HEK293 (cell line): ENCODE measurements at regions not wholly inside any gene's neighbourhood (a gene's known extent, or its start where the extent isn't known, plus 50 kb on each side); places are given as distances from the start of the nearest gene placed in this dataset.

ENCODE experiments used
- CTCF ChIA-PET: fragments of 350-600 bp; formaldehyde crosslinking; extraction: SDS; loops from one replicate; lab custom pipeline; 2021; ENCODE audit warnings: antibody characterized with exemption; lab: Yijun Ruan, JAX
- POLR2A ChIA-PET: fragments of 300-600 bp; formaldehyde crosslinking; extraction: SDS; loops from one replicate; lab custom pipeline; 2020; ENCODE audit warnings: antibody characterized with exemption, inconsistent platforms; lab: Yijun Ruan, JAX
- H3K27ac ChIP-seq: fragments of 200-500 bp; sonication (Bioruptor generic); 2 replicates; pipeline ENCODE4 v1.5.1; 2014; ENCODE audit warnings: low read depth, low read length, control low read depth, inconsistent platforms; ENCODE audit errors: extremely low read depth
- H3K36me3 ChIP-seq, 2 experiments: fragments of 200-500 bp in 1 of 2; sonication (Bioruptor generic) in 1 of 2; 1 replicate in 1 of 2; 2 replicates in 1 of 2; pipeline ENCODE4 v1.5.1; 2014 to 2017; ENCODE audit warnings: inconsistent platforms in 2 of 2, low read length in 2 of 2; ENCODE audit not compliant: control insufficient read depth in 2 of 2, insufficient read depth in 1 of 2
- H3K4me1 ChIP-seq: fragments of 200-500 bp; sonication (Bioruptor generic); 2 replicates; pipeline ENCODE4 v1.5.1; 2014; ENCODE audit warnings: mild to moderate bottlenecking, low read length, inconsistent platforms; ENCODE audit not compliant: control insufficient read depth, insufficient read depth
- H3K4me3 ChIP-seq: 2 replicates; pipeline ENCODE4 v1.5.1; 2011; ENCODE audit warnings: low read depth, mild to moderate bottlenecking, control low read depth, low read length, moderate library complexity
- H3K9me3 ChIP-seq: fragments of 200-500 bp; sonication (Bioruptor generic); 2 replicates; pipeline ENCODE4 v1.5.1; 2014; ENCODE audit warnings: low read depth, low read length, inconsistent platforms; ENCODE audit not compliant: control insufficient read depth, insufficient read depth
- GLI2 ChIP-seq: fragments of 450-650 bp; formaldehyde crosslinking; IDR thresholded peaks from 2 replicates; pipeline ENCODE4; 2017; ENCODE audit warnings: missing biosample characterization, missing genetic modification characterization, low read depth, borderline replicate concordance
- IKZF3 ChIP-seq: fragments of 450-650 bp; IDR thresholded peaks from 2 replicates; pipeline ENCODE4 v1.5.0; 2018; ENCODE audit warnings: missing biosample characterization, mild to moderate bottlenecking, missing genetic modification characterization, moderate library complexity
- MEIS1 ChIP-seq: sonication (generic); formaldehyde crosslinking; IDR thresholded peaks from 2 replicates; pipeline ENCODE4 v1.8.1; 2022; ENCODE audit warnings: missing genetic modification reagents, mild to moderate bottlenecking, borderline replicate concordance
- OSR2 ChIP-seq: fragments of 450-650 bp; formaldehyde crosslinking; IDR thresholded peaks from 2 replicates; pipeline ENCODE4 v1.5.1; 2016; ENCODE audit warnings: missing biosample characterization, missing genetic modification characterization
- REST ChIP-seq: fragments of 450-650 bp; formaldehyde crosslinking; IDR thresholded peaks from 2 replicates; pipeline ENCODE4 v1.5.1; 2016; ENCODE audit warnings: missing biosample characterization, missing genetic modification characterization
- SALL2 ChIP-seq: fragments of 450-650 bp; formaldehyde crosslinking; IDR thresholded peaks from 2 replicates; pipeline ENCODE4 v1.5.0; 2017; ENCODE audit warnings: missing biosample characterization, mild to moderate bottlenecking, missing genetic modification characterization, borderline replicate concordance
- ZBTB21 ChIP-seq: fragments of 450-650 bp; formaldehyde crosslinking; IDR thresholded peaks from 2 replicates; pipeline ENCODE4 v1.5.1; 2017; ENCODE audit warnings: missing biosample characterization, missing genetic modification characterization
- ZEB2 ChIP-seq: fragments of 450-650 bp; formaldehyde crosslinking; IDR thresholded peaks from 2 replicates; pipeline ENCODE4 v1.5.1; 2016; ENCODE audit warnings: missing biosample characterization, missing genetic modification characterization
- ZFP41 ChIP-seq: fragments of 450-650 bp; formaldehyde crosslinking; IDR thresholded peaks from 2 replicates; pipeline ENCODE4 v1.5.1; 2016; ENCODE audit warnings: missing biosample characterization, missing genetic modification characterization, borderline replicate concordance
- ZNF211 ChIP-seq: fragments of 450-650 bp; formaldehyde crosslinking; IDR thresholded peaks from 2 replicates; pipeline ENCODE4 v1.5.1; 2016; ENCODE audit warnings: low read depth, missing biosample characterization, missing genetic modification characterization
- ZNF280D ChIP-seq: fragments of 450-650 bp; formaldehyde crosslinking; IDR thresholded peaks from 2 replicates; pipeline ENCODE4 v1.5.1; 2016; ENCODE audit warnings: missing biosample characterization, missing genetic modification characterization
- ZNF350 ChIP-seq: fragments of 450-650 bp; formaldehyde crosslinking; IDR thresholded peaks from 2 replicates; pipeline ENCODE4 v1.5.0; 2017; ENCODE audit warnings: missing biosample characterization, mild to moderate bottlenecking, missing genetic modification characterization
- ZNF398 ChIP-seq: fragments of 450-650 bp; formaldehyde crosslinking; IDR thresholded peaks from 2 replicates; pipeline ENCODE4 v1.5.1; 2017; ENCODE audit warnings: missing biosample characterization, missing genetic modification characterization
- ZNF548 ChIP-seq: fragments of 450-650 bp; formaldehyde crosslinking; IDR thresholded peaks from 2 replicates; pipeline ENCODE4 v1.5.1; 2016; ENCODE audit warnings: missing biosample characterization, missing genetic modification characterization
- ZNF571 ChIP-seq: fragments of 450-650 bp; formaldehyde crosslinking; IDR thresholded peaks from 2 replicates; pipeline ENCODE4 v1.5.0; 2017; ENCODE audit warnings: missing biosample characterization, missing genetic modification characterization
- ZNF600 ChIP-seq: fragments of 450-650 bp; formaldehyde crosslinking; IDR thresholded peaks from 2 replicates; pipeline ENCODE4 v1.5.1; 2016; ENCODE audit warnings: missing biosample characterization, missing genetic modification characterization
- ZNF624 ChIP-seq: fragments of 450-650 bp; formaldehyde crosslinking; IDR thresholded peaks from 2 replicates; pipeline ENCODE4 v1.5.1; 2017; ENCODE audit warnings: missing biosample characterization, missing genetic modification characterization
- ZNF645 ChIP-seq: fragments of 450-650 bp; formaldehyde crosslinking; IDR thresholded peaks from 2 replicates; pipeline ENCODE4; 2016; ENCODE audit warnings: missing biosample characterization, missing genetic modification characterization
- ZSCAN18 ChIP-seq: fragments of 450-650 bp; formaldehyde crosslinking; IDR thresholded peaks from 2 replicates; pipeline ENCODE4 v1.5.1; 2016; ENCODE audit warnings: missing biosample characterization, missing genetic modification characterization
- TF ChIP-seq, protein P1 (sequence below): fragments of 450-650 bp; formaldehyde crosslinking; optimal IDR thresholded peaks from 2 replicates; pipeline ENCODE3; 2016; ENCODE audit warnings: missing biosample characterization, mild to moderate bottlenecking, missing genetic modification characterization

- Histone ChIP-seq H3K27ac (no peak overlapping the region), H3K36me3 (no peaks in the 10 kb centered on the region), H3K4me1 (no peaks in the 10 kb centered on the region), H3K4me3 (no peak overlapping the region), H3K9me3 (no peaks in the 10 kb centered on the region)
- POLR2A ChIA-PET = no interaction called here
- TF ChIP-seq ZNF548 (tag by site-specific recombination) (no peak), GLI2 (tag by site-specific recombination) (no peak), ZNF624 (tag by site-specific recombination) (no peak), ZNF350 (no peak), OSR2 (tag by site-specific recombination) (no peak), ZNF211 (tag by site-specific recombination) (no peak), ZNF600 (no peak), ZNF645 (tag by site-specific recombination) (no peak), ZNF571 (no peak), SALL2 (no peak), ZEB2 (tag by site-specific recombination) (no peak), ZFP41 (tag by site-specific recombination) (no peak), REST (tag by site-specific recombination) (no peak), ZNF280D (tag by site-specific recombination) (no peak), MEIS1 (CRISPR knock-in tag) (no peak)
- TF ChIP-seq, protein P1, sequence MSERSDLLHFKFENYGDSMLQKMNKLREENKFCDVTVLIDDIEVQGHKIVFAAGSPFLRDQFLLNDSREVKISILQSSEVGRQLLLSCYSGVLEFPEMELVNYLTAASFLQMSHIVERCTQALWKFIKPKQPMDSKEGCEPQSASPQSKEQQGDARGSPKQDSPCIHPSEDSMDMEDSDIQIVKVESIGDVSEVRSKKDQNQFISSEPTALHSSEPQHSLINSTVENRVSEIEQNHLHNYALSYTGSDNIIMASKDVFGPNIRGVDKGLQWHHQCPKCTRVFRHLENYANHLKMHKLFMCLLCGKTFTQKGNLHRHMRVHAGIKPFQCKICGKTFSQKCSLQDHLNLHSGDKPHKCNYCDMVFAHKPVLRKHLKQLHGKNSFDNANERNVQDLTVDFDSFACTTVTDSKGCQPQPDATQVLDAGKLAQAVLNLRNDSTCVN (tag by site-specific recombination) = no peak
- CTCF ChIA-PET = no interaction called here
Measured at GRCh38 chr4:141339391-141339790, 118.7 kb downstream of the ZNF330 start.

DNA sequence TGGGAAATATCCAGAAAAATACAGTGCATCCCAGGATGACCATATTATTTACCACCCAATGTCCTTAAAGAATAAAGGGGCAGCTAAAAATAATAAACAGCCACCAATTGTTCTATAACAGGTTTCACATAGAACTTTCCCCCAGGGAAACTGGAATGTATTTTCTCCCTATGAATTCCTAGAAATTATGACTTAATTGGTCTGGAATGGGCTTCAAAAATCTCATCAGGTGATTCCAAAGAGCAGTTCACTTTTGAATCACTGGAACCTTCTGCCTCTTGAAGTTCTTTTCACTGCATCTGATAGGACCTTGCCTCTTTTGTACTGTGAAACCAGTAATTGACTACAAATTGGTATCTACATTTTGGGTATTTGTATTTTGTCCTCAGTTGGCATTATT, 119.3 kb downstream of the ZNF330 start:
- Histone ChIP-seq H3K27ac (no peak overlapping the region), H3K9me3 (no peaks in the 10 kb centered on the region), H3K4me1 (no peaks in the 10 kb centered on the region), H3K36me3 (no peaks in the 10 kb centered on the region), H3K4me3 (no peak overlapping the region)
- CTCF ChIA-PET = interaction anchor here (0.5 kb wide), 1 partner anchor 41 kb away, joined by 4 read pairs; no protein-coding TSS in a partner anchor
- POLR2A ChIA-PET = no interaction called here
- TF ChIP-seq IKZF3 (tag by site-specific recombination) (no peak), ZNF280D (tag by site-specific recombination) (no peak), ZSCAN18 (tag by site-specific recombination) (no peak), ZNF398 (tag by site-specific recombination) (no peak), ZBTB21 (no peak), SALL2 (no peak)
